Ectodermal cell (in vitro differentiated cells): ENCODE measurements at regions not wholly inside any gene's neighbourhood (a gene's known extent, or its start where the extent isn't known, plus 50 kb on each side); places are given as distances from the start of the nearest gene placed in this dataset.

ENCODE experiments used
- H3K27ac ChIP-seq: 2 replicates; pipeline ENCODE4 v1.7.0; 2013; ENCODE audit warnings: mild to moderate bottlenecking, low read depth, low read length; ENCODE audit not compliant: insufficient read depth, poor library complexity, severe bottlenecking
- H3K27me3 ChIP-seq: 2 replicates; pipeline ENCODE4 v1.7.0; 2013; ENCODE audit warnings: mild to moderate bottlenecking, low read length; ENCODE audit not compliant: insufficient read depth, control insufficient read depth, poor library complexity, severe bottlenecking
- H3K36me3 ChIP-seq: one replicate; pipeline ENCODE4 v1.7.0; 2013; ENCODE audit warnings: low read length; ENCODE audit not compliant: control insufficient read depth, insufficient read depth
- H3K4me1 ChIP-seq: one replicate; pipeline ENCODE4 v1.7.0; 2013; ENCODE audit warnings: low read length; ENCODE audit not compliant: control insufficient read depth, insufficient read depth
- H3K4me3 ChIP-seq: 2 replicates; pipeline ENCODE4 v1.7.0; 2013; ENCODE audit warnings: low read depth, low read length, control low read depth; ENCODE audit not compliant: insufficient read depth
- H3K9me3 ChIP-seq: 2 replicates; pipeline ENCODE4 v1.7.0; 2013; ENCODE audit warnings: mild to moderate bottlenecking, low read length, moderate library complexity; ENCODE audit not compliant: control insufficient read depth
- WGBS, 2 experiments: methylation state at CpG; one replicate each; pipeline ENCODE4 v1.1.7; 2013; ENCODE audit warnings: missing lambda C conversion rate in 2 of 2; 5-methylcytosine and 5-hydroxymethylcytosine counted together

GRCh38 chr2:226017107-226017506 lies 617.6 kb downstream of the NYAP2 start:
- Histone ChIP-seq H3K36me3 (no peaks in the 10 kb centered on the region), H3K4me1 (no peaks in the 10 kb centered on the region), H3K27me3 (no peaks in the 10 kb centered on the region), H3K9me3 (no peaks in the 10 kb centered on the region), H3K4me3 (no peak overlapping the region), H3K27ac (no peak overlapping the region)
- 91 to 95% methylated on average over 3 of the region's 3 CpGs for WGBS, 2 experiments

- Histone ChIP-seq H3K27ac (no peak overlapping the region), H3K27me3 (no peaks in the 10 kb centered on the region), H3K4me3 (no peak overlapping the region), H3K9me3 (no peaks in the 10 kb centered on the region), H3K4me1 (no peaks in the 10 kb centered on the region), H3K36me3 (no peaks in the 10 kb centered on the region)
- WGBS, 2 experiments = 91 to 97% methylated on average over 9 to 10 of the region's 10 CpGs
Measured at GRCh38 chr2:226011716-226012450, 612.4 kb downstream of the NYAP2 start.

GRCh38 chr2:226002438-226002837 lies 602.9 kb downstream of the NYAP2 start:
- 88 to 92% methylated on average over 2 of the region's 2 CpGs for WGBS, 2 experiments

GRCh38 chr2:226001716-226002115 lies 602.2 kb downstream of the NYAP2 start:
- Histone ChIP-seq H3K4me1 (no peaks in the 10 kb centered on the region), H3K36me3 (no peaks in the 10 kb centered on the region), H3K9me3 (no peaks in the 10 kb centered on the region), H3K27me3 (no peaks in the 10 kb centered on the region), H3K27ac (no peak overlapping the region), H3K4me3 (no peak overlapping the region)
- WGBS, 2 experiments = 82 to 93% methylated on average over 1 of the region's 1 CpG

More at GRCh38 chr2:226002438-226002837, 602.9 kb downstream of the NYAP2 start:
- H3K27ac ChIP-seq = no peak overlapping the region
- H3K36me3 ChIP-seq = no peaks in the 10 kb centered on the region
- no peaks in the 10 kb centered on the region for H3K4me1 ChIP-seq
- no peaks in the 10 kb centered on the region for H3K27me3 ChIP-seq
- H3K9me3 ChIP-seq = no peaks in the 10 kb centered on the region
- no peak overlapping the region for H3K4me3 ChIP-seq

- Histone ChIP-seq H3K9me3 (no peaks in the 10 kb centered on the region), H3K4me1 (no peaks in the 10 kb centered on the region), H3K27me3 (no peaks in the 10 kb centered on the region), H3K4me3 (no peak overlapping the region), H3K27ac (no peak overlapping the region), H3K36me3 (no peaks in the 10 kb centered on the region)
- WGBS, 2 experiments = 91 to 100% methylated on average over 2 of the region's 2 CpGs
Measured at GRCh38 chr2:225999692-226000091, 600.2 kb downstream of the NYAP2 start.

DNA sequence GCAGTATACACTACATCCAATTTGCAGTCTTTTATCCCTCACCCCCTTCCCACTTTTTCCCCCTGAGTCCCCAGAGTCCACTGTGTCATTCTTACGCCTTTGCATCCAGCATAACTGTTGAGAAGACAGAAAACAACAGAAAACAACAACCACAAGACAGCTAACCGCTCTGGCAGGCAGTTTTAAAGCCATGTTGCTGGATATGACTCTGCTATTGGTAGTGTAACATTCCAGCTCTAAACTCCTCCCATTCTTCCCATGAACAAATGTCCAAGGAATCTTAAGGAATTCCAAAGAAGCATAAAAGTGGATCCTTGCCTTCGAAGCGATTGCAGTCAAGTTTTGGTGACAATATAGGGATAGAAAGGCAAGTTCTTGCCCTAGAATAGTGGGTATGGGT lies 599.1 kb downstream of the NYAP2 start:
- Histone ChIP-seq H3K4me3 (no peak overlapping the region), H3K36me3 (no peaks in the 10 kb centered on the region), H3K27ac (no peak overlapping the region), H3K27me3 (no peaks in the 10 kb centered on the region), H3K9me3 (no peaks in the 10 kb centered on the region), H3K4me1 (no peaks in the 10 kb centered on the region)
- WGBS, 2 experiments = 91 to 92% methylated on average over 4 of the region's 4 CpGs

- no peak overlapping the region for H3K27ac ChIP-seq
- H3K4me3 ChIP-seq = no peak overlapping the region
- no peaks in the 10 kb centered on the region for H3K36me3 ChIP-seq
- no peaks in the 10 kb centered on the region for H3K9me3 ChIP-seq
- no peaks in the 10 kb centered on the region for H3K27me3 ChIP-seq
- 91 to 97% methylated on average over 3 of the region's 3 CpGs for WGBS, 2 experiments
- no peaks in the 10 kb centered on the region for H3K4me1 ChIP-seq
Measured at GRCh38 chr2:225998116-225998515, 598.6 kb downstream of the NYAP2 start.

- Histone ChIP-seq H3K36me3 (no peaks in the 10 kb centered on the region), H3K27ac (no peak overlapping the region), H3K9me3 (no peaks in the 10 kb centered on the region), H3K27me3 (no peaks in the 10 kb centered on the region), H3K4me1 (no peaks in the 10 kb centered on the region), H3K4me3 (no peak overlapping the region)
- WGBS, 2 experiments = 100% methylated on average over 2 of the region's 2 CpGs; no CpG with 5 or more reads in 1 of the 2 experiments
Measured at GRCh38 chr2:225996462-225996828, 596.9 kb downstream of the NYAP2 start.

- Histone ChIP-seq H3K9me3 (no peaks in the 10 kb centered on the region), H3K27me3 (no peaks in the 10 kb centered on the region), H3K4me1 (no peaks in the 10 kb centered on the region), H3K4me3 (no peak overlapping the region), H3K36me3 (no peaks in the 10 kb centered on the region), H3K27ac (no peak overlapping the region)
- WGBS, 2 experiments = 79 to 90% methylated on average over 2 of the region's 2 CpGs
Measured at GRCh38 chr2:225995796-225996461, 596.4 kb downstream of the NYAP2 start.

DNA sequence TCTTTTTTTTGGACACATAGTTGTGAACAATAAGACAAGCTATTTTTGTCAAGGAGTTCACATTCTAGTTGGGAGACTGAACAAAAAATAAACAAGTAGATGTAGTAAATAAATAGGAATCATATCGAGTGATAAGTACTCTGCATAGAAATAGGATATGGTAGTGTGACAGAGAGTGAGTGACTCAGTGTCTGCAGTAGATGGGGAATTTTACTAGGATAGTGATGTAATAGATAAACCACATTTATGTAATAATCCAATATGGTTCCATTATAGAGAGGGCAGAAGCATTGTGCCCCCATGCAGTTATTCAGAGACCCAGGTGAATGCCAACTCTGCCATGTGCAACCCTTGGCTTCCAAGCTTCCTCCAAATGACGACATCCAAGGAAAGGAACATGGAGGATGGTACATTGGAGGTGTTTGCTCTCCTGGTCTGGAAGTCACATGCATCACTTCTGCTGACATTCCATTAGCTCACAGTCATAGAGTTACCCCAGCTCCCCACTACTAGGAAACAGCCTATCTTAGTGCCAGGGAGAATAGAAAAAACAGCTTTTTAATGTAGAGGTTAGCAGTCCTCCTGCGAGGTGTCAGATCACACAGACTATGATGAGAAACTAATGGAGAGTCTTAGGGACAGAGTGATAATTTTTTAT lies 595.4 kb downstream of the NYAP2 start:
- no peaks in the 10 kb centered on the region for H3K9me3 ChIP-seq
- 97% methylated on average over 3 of the region's 3 CpGs for WGBS, 2 experiments
- H3K27ac ChIP-seq = no peak overlapping the region
- no peaks in the 10 kb centered on the region for H3K4me1 ChIP-seq
- H3K36me3 ChIP-seq = no peaks in the 10 kb centered on the region
- H3K27me3 ChIP-seq = no peaks in the 10 kb centered on the region
- no peak overlapping the region for H3K4me3 ChIP-seq
